HepG2 (cell line): ENCODE measurements at regions not wholly inside any gene's neighbourhood (a gene's known extent, or its start where the extent isn't known, plus 50 kb on each side); places are given as distances from the start of the nearest gene placed in this dataset.

Experiments
- ATAC-seq: fragments of 200-7000 bp; cut with Tn5 transposase; 3 replicates; pipeline ENCODE4 v1.9.1; 2020; ENCODE audit warnings: mild to moderate bottlenecking, moderate library complexity
- BruUV-seq: library from RNA; stranded (reverse); fragments of 400-500 nt; replicated peaks from 2 replicates; lab custom pipeline; 2021; lab: Mats Ljungman, UMichigan
- CTCF ChIA-PET: fragments of 300-600 bp; formaldehyde crosslinking; extraction: SDS; loops from one replicate; lab custom pipeline; 2021; ENCODE audit warnings: low total read pairs, inconsistent platforms, low intra/inter-chr PET ratio; lab: Yijun Ruan, JAX
- POLR2A ChIA-PET: fragments of 350-600 bp; sonication (Branson Sonifier 250); formaldehyde crosslinking; loops from one replicate; lab custom pipeline; 2020; ENCODE audit warnings: antibody characterized with exemption, inconsistent platforms; lab: Yijun Ruan, JAX
- DNase-seq: peaks from one replicate; pipeline ENCODE4 v3.0.0-alpha.2; 2015; ENCODE audit warnings: low spot score
- FAIRE-seq: peaks from 3 replicates; lab custom pipeline; 2011; peaks lifted over from hg19 to GRCh38; lab: Jason Lieb, UNC
- H2AFZ ChIP-seq: one replicate; pipeline ENCODE4 v1.6.1; 2011; ENCODE audit warnings: low read length, inconsistent platforms
- H3K27ac ChIP-seq: fragments of 300-600 bp; 3 replicates; pipeline ENCODE4 v1.8.0; 2011; ENCODE audit warnings: mixed run types, mild to moderate bottlenecking, mixed read lengths, low read length, inconsistent platforms; ENCODE audit not compliant: insufficient read depth; ENCODE audit errors: extremely low read length
- H3K27me3 ChIP-seq, 2 experiments: fragments of 200-600 bp in 1 of 2; 2 replicates in 1 of 2; 3 replicates in 1 of 2; pipeline versions ENCODE4 v1.6.0 to v1.8.0; 2011; ENCODE audit warnings: low read length in 2 of 2, mild to moderate bottlenecking in 2 of 2, moderate library complexity in 2 of 2, inconsistent platforms in 1 of 2; ENCODE audit not compliant: insufficient read depth in 2 of 2, control insufficient read depth in 1 of 2
- H3K36me3 ChIP-seq, 2 experiments: fragments of 200-600 bp in 1 of 2; replicated peaks in 1 of 2; 2 replicates in 1 of 2; 3 replicates in 1 of 2; pipeline versions ENCODE4 v1.5.1 to v1.8.0; 2011; ENCODE audit warnings: low read length in 2 of 2, inconsistent platforms in 1 of 2; ENCODE audit not compliant: insufficient read depth in 2 of 2, control insufficient read depth in 1 of 2
- H3K4me1 ChIP-seq: 2 replicates; pipeline ENCODE4 v1.5.1; 2012; ENCODE audit warnings: low read length, inconsistent platforms; ENCODE audit not compliant: insufficient read depth
- H3K4me2 ChIP-seq: 2 replicates; pipeline ENCODE4 v1.6.0; 2011; ENCODE audit warnings: low read depth, low read length, inconsistent platforms
- H3K4me3 ChIP-seq, 3 experiments: fragments of 200-600 bp in 1 of 3; sonication (generic), shearing (Covaris generic) in 1 of 3; replicated peaks in 1 of 3; 2 replicates each; pipeline ENCODE4 v1.5.1; 2011 to 2016; ENCODE audit warnings: low read length in 3 of 3, inconsistent platforms in 2 of 3, low read depth in 2 of 3, mild to moderate bottlenecking in 2 of 3, control low read depth in 1 of 3, mixed read lengths in 1 of 3; ENCODE audit not compliant: insufficient read depth in 1 of 3
- H3K79me2 ChIP-seq: one replicate; pipeline ENCODE4 v1.6.1; 2011; ENCODE audit warnings: low read length, inconsistent platforms; ENCODE audit not compliant: insufficient read depth
- H3K9ac ChIP-seq: 2 replicates; pipeline ENCODE4 v1.6.0; 2011; ENCODE audit warnings: mild to moderate bottlenecking, low read depth, low read length, inconsistent platforms; ENCODE audit not compliant: insufficient read depth
- H3K9me3 ChIP-seq: 2 replicates; pipeline ENCODE4 v1.5.1; 2012; ENCODE audit warnings: mild to moderate bottlenecking, low read length
- H4K20me1 ChIP-seq: 2 replicates; pipeline ENCODE4 v1.6.0; 2011; ENCODE audit warnings: inconsistent platforms, mild to moderate bottlenecking, low read length, moderate library complexity; ENCODE audit not compliant: insufficient read depth
- DRAP1 ChIP-seq: IDR thresholded peaks from 2 replicates; pipeline ENCODE4 v1.6.1; 2016; ENCODE audit warnings: missing genetic modification reagents, missing compliant biosample characterization
- EHMT2 ChIP-seq: fragments of 200-600 bp; sonication (generic); IDR thresholded peaks from 2 replicates; pipeline ENCODE4 v1.7.0; 2017; ENCODE audit warnings: antibody characterized with exemption, low read depth, low read length, borderline replicate concordance
- GMEB1 ChIP-seq: sonication (generic); formaldehyde crosslinking; IDR thresholded peaks from 2 replicates; pipeline ENCODE4 v1.5.1; 2020; ENCODE audit warnings: missing genetic modification reagents, mild to moderate bottlenecking, borderline replicate concordance
- GPN1 ChIP-seq: sonication (generic); formaldehyde crosslinking; IDR thresholded peaks from 2 replicates; pipeline ENCODE4 v1.5.1; 2020; ENCODE audit warnings: missing genetic modification reagents, borderline replicate concordance
- MED13 ChIP-seq: sonication (generic); formaldehyde crosslinking; IDR thresholded peaks from 2 replicates; pipeline ENCODE4 v1.5.0; 2020; ENCODE audit warnings: missing genetic modification reagents
- POLR2AphosphoS2 ChIP-seq: IDR thresholded peaks from 2 replicates; pipeline ENCODE4 v1.6.1; 2011; ENCODE audit warnings: low read depth, low read length, improper control_type of control experiment
- TERF1 ChIP-seq: sonication (generic); formaldehyde crosslinking; IDR thresholded peaks from 2 replicates; pipeline ENCODE4 v1.8.0; 2022; ENCODE audit warnings: mild to moderate bottlenecking, missing genetic modification reagents, moderate library complexity
- ZBTB42 ChIP-seq: sonication (generic); formaldehyde crosslinking; IDR thresholded peaks from 2 replicates; pipeline ENCODE4 v1.5.0; 2020; ENCODE audit warnings: mild to moderate bottlenecking, missing genetic modification reagents
- ZNF329 ChIP-seq: sonication (generic); formaldehyde crosslinking; IDR thresholded peaks from 2 replicates; pipeline ENCODE4 v1.9.0; 2021; ENCODE audit warnings: low read depth, mild to moderate bottlenecking, missing genetic modification reagents
- ZNF614 ChIP-seq: IDR thresholded peaks from 2 replicates; pipeline ENCODE4 v1.6.1; 2018; ENCODE audit warnings: missing biosample characterization, missing genetic modification reagents, inconsistent platforms, borderline replicate concordance
- ZSCAN22 ChIP-seq: sonication (generic); formaldehyde crosslinking; IDR thresholded peaks from 2 replicates; pipeline ENCODE4 v1.4.0; 2020; ENCODE audit warnings: mild to moderate bottlenecking, missing genetic modification reagents
- whole genome bisulfite sequencing: methylation state at CpG from one replicate; pipeline ENCODE4 v1.1.6; 2017; ENCODE audit warnings: low lambda C conversion rate; 5-methylcytosine and 5-hydroxymethylcytosine counted together
- in situ Hi-C: cut with HindIII; loops from 2 replicates; pipeline ENCODE4 v1.10.0; 2017; ENCODE audit warnings: low pct_unique_long_range_greater_than_20kb; ENCODE audit not compliant: extremely low pct_ligation_motif_present
- intact Hi-C: fragments of 100-400 bp; cut with micrococcal nuclease; formaldehyde crosslinking; loops from one replicate; pipeline ENCODE4 v1.10.0; 2022; ENCODE audit not compliant: unreplicated experiment

- no peaks in the 10 kb centered on the region for H3K79me2 ChIP-seq
- POLR2A ChIA-PET, result no interaction called here
- no TSS peak for BruUV-seq
Observed at GRCh38 chr1:232260045-232260444, 369.9 kb downstream of the SIPA1L2 start.

GRCh38 chr1:232259333-232259732, 370.6 kb downstream of the SIPA1L2 start:
- Histone ChIP-seq H3K9me3 (no peaks in the 10 kb centered on the region), H3K27me3 (peaks cover 0 to 9% of the 10 kb centered on the region in 2 experiments; a peak in 1 of 5 replicates), H3K27ac (no peak overlapping the region), H2AFZ (no peak overlapping the region), H3K9ac (no peak overlapping the region), H3K36me3 (no peaks in the 10 kb centered on the region), H3K4me1 (no peaks in the 10 kb centered on the region), H3K4me3 (no peak overlapping the region), H3K79me2 (no peaks in the 10 kb centered on the region), H3K4me2 (no peak overlapping the region), H4K20me1 (no peaks in the 10 kb centered on the region)
- POLR2A ChIA-PET, result no interaction called here
- 45% methylated on average over 3 of the region's 3 CpGs for WGBS
- no peak for DNase-seq
- in situ Hi-C loops, result no loop called here
- FAIRE-seq, result no peak
- CTCF ChIA-PET, result no interaction called here
- intact Hi-C loops, result loop anchor here (5.0 kb wide), 1 partner anchor 983 kb away; no protein-coding TSS in a partner anchor
- BruUV-seq, result no TSS peak
- ATAC-seq, result no peak
- TF ChIP-seq DRAP1 (CRISPR knock-in tag) (no peak), POLR2AphosphoS2 (no peak), ZSCAN22 (CRISPR knock-in tag) (no peak), GMEB1 (CRISPR knock-in tag) (no peak), ZNF329 (no peak), ZNF614 (no peak), MED13 (CRISPR knock-in tag) (no peak), EHMT2 (no peak), ZBTB42 (CRISPR knock-in tag) (no peak)

More at GRCh38 chr1:232260045-232260444, 369.9 kb downstream of the SIPA1L2 start:
- Histone ChIP-seq H3K36me3 (no peaks in the 10 kb centered on the region), H4K20me1 (no peaks in the 10 kb centered on the region), H2AFZ (no peak overlapping the region), H3K9me3 (no peaks in the 10 kb centered on the region), H3K4me2 (no peak overlapping the region), H3K27me3 (peaks cover 0 to 9% of the 10 kb centered on the region in 2 experiments; a peak in 1 of 5 replicates), H3K27ac (no peak overlapping the region)
- WGBS, result 3% methylated on average over 3 of the region's 3 CpGs
- in situ Hi-C loops, result no loop called here
- CTCF ChIA-PET, result no interaction called here
- ATAC-seq (no peak), DNase-seq (no peak)
- TF ChIP-seq GPN1 (no peak), TERF1 (no peak)
- TF ChIP-seq, all 625 proteins: peak for 0
- Histone ChIP-seq H3K4me3 (no peak overlapping the region), H3K4me1 (no peaks in the 10 kb centered on the region), H3K9ac (no peak overlapping the region)
- intact Hi-C loops, result no loop called here
- FAIRE-seq, result no peak
